ENCODE measurements at regions not wholly inside any gene's neighbourhood (a gene's known extent, or its start where the extent isn't known, plus 50 kb on each side); places are given as distances from the start of the nearest gene placed in this dataset.
A peak's percentile ranks its signal among the peaks of the same experiment; 100 is the strongest.

GRCh38 chr3:135513106-135514059, 452.1 kb upstream of the PPP2R3A start (continued):
- TF ChIP-seq, protein P1, sequence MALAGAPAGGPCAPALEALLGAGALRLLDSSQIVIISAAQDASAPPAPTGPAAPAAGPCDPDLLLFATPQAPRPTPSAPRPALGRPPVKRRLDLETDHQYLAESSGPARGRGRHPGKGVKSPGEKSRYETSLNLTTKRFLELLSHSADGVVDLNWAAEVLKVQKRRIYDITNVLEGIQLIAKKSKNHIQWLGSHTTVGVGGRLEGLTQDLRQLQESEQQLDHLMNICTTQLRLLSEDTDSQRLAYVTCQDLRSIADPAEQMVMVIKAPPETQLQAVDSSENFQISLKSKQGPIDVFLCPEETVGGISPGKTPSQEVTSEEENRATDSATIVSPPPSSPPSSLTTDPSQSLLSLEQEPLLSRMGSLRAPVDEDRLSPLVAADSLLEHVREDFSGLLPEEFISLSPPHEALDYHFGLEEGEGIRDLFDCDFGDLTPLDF (CRISPR knock-in tag; IDR thresholded peaks at IDR 0.05), result no peak
- TF ChIP-seq, protein P2, sequence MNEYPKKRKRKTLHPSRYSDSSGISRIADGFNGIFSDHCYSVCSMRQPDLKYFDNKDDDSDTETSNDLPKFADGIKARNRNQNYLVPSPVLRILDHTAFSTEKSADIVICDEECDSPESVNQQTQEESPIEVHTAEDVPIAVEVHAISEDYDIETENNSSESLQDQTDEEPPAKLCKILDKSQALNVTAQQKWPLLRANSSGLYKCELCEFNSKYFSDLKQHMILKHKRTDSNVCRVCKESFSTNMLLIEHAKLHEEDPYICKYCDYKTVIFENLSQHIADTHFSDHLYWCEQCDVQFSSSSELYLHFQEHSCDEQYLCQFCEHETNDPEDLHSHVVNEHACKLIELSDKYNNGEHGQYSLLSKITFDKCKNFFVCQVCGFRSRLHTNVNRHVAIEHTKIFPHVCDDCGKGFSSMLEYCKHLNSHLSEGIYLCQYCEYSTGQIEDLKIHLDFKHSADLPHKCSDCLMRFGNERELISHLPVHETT (CRISPR knock-in tag; conservative IDR thresholded peaks at IDR 0.05 in 1 of 2, IDR thresholded peaks at IDR 0.05 in 1 of 2), result peak in 1 of 2 experiments; percentile 96; a peak in 2 of 4 replicates
- TF ChIP-seq KDM5B (IDR thresholded peaks at IDR 0.05; ENCODE audit: insufficient replicate concordance, low read depth, low read length) (no peak), KDM1A (IDR thresholded peaks at IDR 0.05) (peak; percentile 25 to 50; a peak in 2 of 4 replicates), KDM4B (IDR thresholded peaks at IDR 0.05; ENCODE audit: borderline replicate concordance in 2 of 2, low read depth in 1 of 2) (no peak), GTF2B (IDR thresholded peaks at IDR 0.05; ENCODE audit: extremely low read depth, insufficient read length) (no peak), TCF7 (IDR thresholded peaks at IDR 0.05; ENCODE audit: borderline replicate concordance) (no peak), SUPT5H (IDR thresholded peaks at IDR 0.05) (no peak), ZBTB7A (IDR thresholded peaks at IDR 0.05; ENCODE audit: borderline replicate concordance, control insufficient read depth, low read depth, low read length) (no peak), MAFG (tag; conservative IDR thresholded peaks at IDR 0.05) (peak; percentile 98), SMAD4 (CRISPR knock-in tag; conservative IDR thresholded peaks at IDR 0.05) (peak; percentile 97)
- TF ChIP-seq, protein P3, sequence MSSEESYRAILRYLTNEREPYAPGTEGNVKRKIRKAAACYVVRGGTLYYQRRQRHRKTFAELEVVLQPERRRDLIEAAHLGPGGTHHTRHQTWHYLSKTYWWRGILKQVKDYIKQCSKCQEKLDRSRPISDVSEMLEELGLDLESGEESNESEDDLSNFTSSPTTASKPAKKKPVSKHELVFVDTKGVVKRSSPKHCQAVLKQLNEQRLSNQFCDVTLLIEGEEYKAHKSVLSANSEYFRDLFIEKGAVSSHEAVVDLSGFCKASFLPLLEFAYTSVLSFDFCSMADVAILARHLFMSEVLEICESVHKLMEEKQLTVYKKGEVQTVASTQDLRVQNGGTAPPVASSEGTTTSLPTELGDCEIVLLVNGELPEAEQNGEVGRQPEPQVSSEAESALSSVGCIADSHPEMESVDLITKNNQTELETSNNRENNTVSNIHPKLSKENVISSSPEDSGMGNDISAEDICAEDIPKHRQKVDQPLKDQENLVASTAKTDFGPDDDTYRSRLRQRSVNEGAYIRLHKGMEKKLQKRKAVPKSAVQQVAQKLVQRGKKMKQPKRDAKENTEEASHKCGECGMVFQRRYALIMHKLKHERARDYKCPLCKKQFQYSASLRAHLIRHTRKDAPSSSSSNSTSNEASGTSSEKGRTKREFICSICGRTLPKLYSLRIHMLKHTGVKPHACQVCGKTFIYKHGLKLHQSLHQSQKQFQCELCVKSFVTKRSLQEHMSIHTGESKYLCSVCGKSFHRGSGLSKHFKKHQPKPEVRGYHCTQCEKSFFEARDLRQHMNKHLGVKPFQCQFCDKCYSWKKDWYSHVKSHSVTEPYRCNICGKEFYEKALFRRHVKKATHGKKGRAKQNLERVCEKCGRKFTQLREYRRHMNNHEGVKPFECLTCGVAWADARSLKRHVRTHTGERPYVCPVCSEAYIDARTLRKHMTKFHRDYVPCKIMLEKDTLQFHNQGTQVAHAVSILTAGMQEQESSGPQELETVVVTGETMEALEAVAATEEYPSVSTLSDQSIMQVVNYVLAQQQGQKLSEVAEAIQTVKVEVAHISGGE (CRISPR knock-in tag; IDR thresholded peaks at IDR 0.05), result peak in 1 of 3 experiments; percentile 79; a peak in 2 of 6 replicates

Data from K562 (cell line).